ENCODE measurements at regions not wholly inside any gene's neighbourhood (a gene's known extent, or its start where the extent isn't known, plus 50 kb on each side); places are given as distances from the start of the nearest gene placed in this dataset.
A peak's percentile ranks its signal among the peaks of the same experiment; 100 is the strongest.

- DNase-seq (ENCODE audit: low spot score), result no peak
These were observed 625.4 kb downstream of the NTRK3 start for GRCh38 chr15:87631093-87631492.

GRCh38 chr15:87628311-87628710 is 628.2 kb downstream of the NTRK3 start:
- DNase-seq (ENCODE audit: low spot score), result no peak

GRCh38 chr15:87626860-87627259 is 629.7 kb downstream of the NTRK3 start:
- DNase-seq (ENCODE audit: low spot score), result no peak

- no peak for DNase-seq (ENCODE audit: low spot score)
These were observed 632.7 kb downstream of the NTRK3 start for GRCh38 chr15:87623832-87624231.

- DNase-seq (ENCODE audit: low spot score), result no peak
These were observed 636.1 kb downstream of the NTRK3 start for GRCh38 chr15:87620393-87620792.

GRCh38 chr15:87619161-87619960 is 637.2 kb downstream of the NTRK3 start:
- peak; percentile 20 for DNase-seq (ENCODE audit: low spot score)

- DNase-seq (ENCODE audit: low spot score), result no peak
These were observed 638.3 kb downstream of the NTRK3 start for GRCh38 chr15:87618203-87618725.

GRCh38 chr15:87614704-87615103 is 641.8 kb downstream of the NTRK3 start:
- no peak for DNase-seq (ENCODE audit: low spot score)

- peak; percentile 16 for DNase-seq (ENCODE audit: low spot score)
These were observed 646.2 kb downstream of the NTRK3 start for GRCh38 chr15:87610366-87610765.

GRCh38 chr15:87609894-87610293 is 646.6 kb downstream of the NTRK3 start:
- no peak for DNase-seq (ENCODE audit: low spot score)

GRCh38 chr15:87609474-87609873 is 647.1 kb downstream of the NTRK3 start:
- peak; percentile 74 for DNase-seq (ENCODE audit: low spot score)

- DNase-seq (ENCODE audit: low spot score), result no peak
These were observed 648.1 kb downstream of the NTRK3 start for GRCh38 chr15:87608238-87609028.

- DNase-seq (ENCODE audit: low spot score), result no peak
These were observed 649.6 kb downstream of the NTRK3 start for GRCh38 chr15:87606971-87607370.

GRCh38 chr15:87604857-87605446 is 651.6 kb downstream of the NTRK3 start:
- DNase-seq (ENCODE audit: low spot score), result no peak

- DNase-seq (ENCODE audit: low spot score), result no peak
These were observed 654.2 kb downstream of the NTRK3 start for GRCh38 chr15:87602371-87602770.

- no peak for DNase-seq (ENCODE audit: low spot score)
These were observed 656.9 kb downstream of the NTRK3 start for GRCh38 chr15:87599616-87600015.

- DNase-seq (ENCODE audit: low spot score), result no peak
These were observed 659.0 kb downstream of the NTRK3 start for GRCh38 chr15:87597346-87598052.

GRCh38 chr15:87591582-87591981 is 665.0 kb downstream of the NTRK3 start:
- DNase-seq (ENCODE audit: low spot score), result no peak

GRCh38 chr15:87591042-87591441 is 665.5 kb downstream of the NTRK3 start:
- no peak for DNase-seq (ENCODE audit: low spot score)

- no peak for DNase-seq (ENCODE audit: low spot score)
These were observed 667.4 kb downstream of the NTRK3 start for GRCh38 chr15:87589134-87589533.

- DNase-seq (ENCODE audit: low spot score), result no peak
These were observed 674.4 kb downstream of the NTRK3 start for GRCh38 chr15:87582169-87582568.

- DNase-seq (ENCODE audit: low spot score), result no peak
These were observed 677.0 kb downstream of the NTRK3 start for GRCh38 chr15:87579537-87579936.

Data from hepatic stellate cell (primary cell).